Fibroblast of lung (primary cell): ENCODE measurements at regions not wholly inside any gene's neighbourhood (a gene's known extent, or its start where the extent isn't known, plus 50 kb on each side); places are given as distances from the start of the nearest gene placed in this dataset.

Source experiments
- EZH2 ChIP-seq: IDR thresholded peaks from 2 replicates; pipeline ENCODE4 v1.5.1; 2012; ENCODE audit warnings: low read length, control low read depth, mild to moderate bottlenecking; ENCODE audit errors: missing control alignments
- TF ChIP-seq, protein P1 (sequence below), 2 donors: IDR thresholded peaks in 1 of 2; conservative IDR thresholded peaks in 1 of 2; 1 replicate in 1 of 2; 2 replicates in 1 of 2; pipeline ENCODE4 v1.5.1; 2011 to 2012; ENCODE audit warnings: low read length in 2 of 2, control low read depth in 1 of 2, inconsistent platforms in 1 of 2, low read depth in 1 of 2, mild to moderate bottlenecking in 1 of 2

DNA sequence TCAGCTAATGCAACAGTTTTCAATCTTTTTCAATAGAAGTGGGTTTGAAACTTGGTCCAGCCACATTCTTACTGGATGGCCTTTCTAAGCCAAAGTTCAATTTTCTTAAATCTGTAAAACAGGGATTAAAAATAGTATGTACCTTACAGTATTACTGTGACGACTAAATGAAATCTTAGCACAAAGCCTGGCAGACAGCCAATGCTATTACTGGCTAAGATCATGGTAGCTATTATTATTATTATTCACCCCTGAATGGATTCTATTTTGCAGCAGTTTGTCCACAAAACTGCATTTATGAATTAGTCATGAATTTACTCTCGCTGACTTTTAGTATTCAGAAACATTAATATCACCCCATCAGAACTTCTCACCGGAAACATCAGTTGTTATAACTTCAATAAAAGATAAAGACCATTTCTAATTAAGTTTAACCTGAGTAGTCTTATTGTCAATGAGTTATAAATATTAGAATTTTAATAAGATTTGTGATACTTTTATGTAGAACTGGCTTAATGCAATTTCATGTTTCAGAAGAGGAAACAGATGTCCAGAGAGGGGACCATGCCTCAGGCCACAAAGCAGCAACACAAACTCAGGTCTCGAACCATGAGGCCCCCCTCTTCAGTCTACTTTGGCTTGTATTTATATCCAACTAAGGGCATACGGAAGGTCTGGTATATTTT is 468.2 kb downstream of the ARHGEF28 start:
- TF ChIP-seq, protein P1, sequence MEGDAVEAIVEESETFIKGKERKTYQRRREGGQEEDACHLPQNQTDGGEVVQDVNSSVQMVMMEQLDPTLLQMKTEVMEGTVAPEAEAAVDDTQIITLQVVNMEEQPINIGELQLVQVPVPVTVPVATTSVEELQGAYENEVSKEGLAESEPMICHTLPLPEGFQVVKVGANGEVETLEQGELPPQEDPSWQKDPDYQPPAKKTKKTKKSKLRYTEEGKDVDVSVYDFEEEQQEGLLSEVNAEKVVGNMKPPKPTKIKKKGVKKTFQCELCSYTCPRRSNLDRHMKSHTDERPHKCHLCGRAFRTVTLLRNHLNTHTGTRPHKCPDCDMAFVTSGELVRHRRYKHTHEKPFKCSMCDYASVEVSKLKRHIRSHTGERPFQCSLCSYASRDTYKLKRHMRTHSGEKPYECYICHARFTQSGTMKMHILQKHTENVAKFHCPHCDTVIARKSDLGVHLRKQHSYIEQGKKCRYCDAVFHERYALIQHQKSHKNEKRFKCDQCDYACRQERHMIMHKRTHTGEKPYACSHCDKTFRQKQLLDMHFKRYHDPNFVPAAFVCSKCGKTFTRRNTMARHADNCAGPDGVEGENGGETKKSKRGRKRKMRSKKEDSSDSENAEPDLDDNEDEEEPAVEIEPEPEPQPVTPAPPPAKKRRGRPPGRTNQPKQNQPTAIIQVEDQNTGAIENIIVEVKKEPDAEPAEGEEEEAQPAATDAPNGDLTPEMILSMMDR (conservative IDR thresholded peaks at IDR 0.05 in 1 of 2, IDR thresholded peaks at IDR 0.05 in 1 of 2; ENCODE audit: low read depth in 1 of 2, low read length in 2 of 2): no peak
- no peak for TF ChIP-seq EZH2
